Kasumi-1 (cell line): ENCODE measurements at regions not wholly inside any gene's neighbourhood (a gene's known extent, or its start where the extent isn't known, plus 50 kb on each side); places are given as distances from the start of the nearest gene placed in this dataset.

Source experiments
- DNase-seq, 2 experiments: peaks; one replicate each; lab custom pipeline; 2025; lab: John Stamatoyannopoulos, UW

- DNase-seq, result no peak
These were observed 476.9 kb upstream of the SMIM21 start for GRCh38 chr18:75904416-75904815.

GRCh38 chr18:75898651-75899050 is 471.1 kb upstream of the SMIM21 start:
- DNase-seq, result no peak

GRCh38 chr18:75897386-75897785 is 469.9 kb upstream of the SMIM21 start:
- DNase-seq, result no peak

- DNase-seq, result no peak
These were observed 469.4 kb upstream of the SMIM21 start for GRCh38 chr18:75896865-75897264.

- DNase-seq, result no peak
These were observed 467.6 kb upstream of the SMIM21 start for GRCh38 chr18:75895135-75895534.

- DNase-seq, result no peak
These were observed 457.2 kb upstream of the SMIM21 start for GRCh38 chr18:75884728-75885127.

GRCh38 chr18:75880925-75881504 is 453.5 kb upstream of the SMIM21 start:
- no peak for DNase-seq

GRCh38 chr18:75880266-75880665 is 452.8 kb upstream of the SMIM21 start:
- DNase-seq, result no peak

GRCh38 chr18:75879196-75879595 is 451.7 kb upstream of the SMIM21 start:
- DNase-seq, result no peak

GRCh38 chr18:75875559-75875958 is 448.1 kb upstream of the SMIM21 start:
- DNase-seq, result no peak

GRCh38 chr18:75874401-75875089 is 447.0 kb upstream of the SMIM21 start:
- no peak for DNase-seq

GRCh38 chr18:75871596-75871995 is 444.1 kb upstream of the SMIM21 start:
- DNase-seq, result no peak

- DNase-seq, result no peak
These were observed 441.7 kb upstream of the SMIM21 start for GRCh38 chr18:75869162-75869561.

- no peak for DNase-seq
These were observed 440.5 kb upstream of the SMIM21 start for GRCh38 chr18:75868031-75868430.

- no peak for DNase-seq
These were observed 438.1 kb upstream of the SMIM21 start for GRCh38 chr18:75865639-75866038.

GRCh38 chr18:75864816-75865215 is 437.3 kb upstream of the SMIM21 start:
- DNase-seq, result no peak

- no peak for DNase-seq
These were observed 436.2 kb upstream of the SMIM21 start for GRCh38 chr18:75863696-75864095.

- DNase-seq, result no peak
These were observed 435.0 kb upstream of the SMIM21 start for GRCh38 chr18:75862458-75862857.

- DNase-seq, result no peak
These were observed 432.7 kb upstream of the SMIM21 start for GRCh38 chr18:75860166-75860565.

GRCh38 chr18:75859533-75859932 is 432.0 kb upstream of the SMIM21 start:
- DNase-seq, result no peak

- no peak for DNase-seq
These were observed 431.3 kb upstream of the SMIM21 start for GRCh38 chr18:75858754-75859153.

- DNase-seq, result no peak
These were observed 430.1 kb upstream of the SMIM21 start for GRCh38 chr18:75857558-75857957.

- no peak for DNase-seq
These were observed 427.3 kb upstream of the SMIM21 start for GRCh38 chr18:75854808-75855207.

- DNase-seq, result peak; percentile 27 to 29
These were observed 426.7 kb upstream of the SMIM21 start for GRCh38 chr18:75854174-75854573.
